ENCODE measurements at regions not wholly inside any gene's neighbourhood (a gene's known extent, or its start where the extent isn't known, plus 50 kb on each side); places are given as distances from the start of the nearest gene placed in this dataset.

DNA sequence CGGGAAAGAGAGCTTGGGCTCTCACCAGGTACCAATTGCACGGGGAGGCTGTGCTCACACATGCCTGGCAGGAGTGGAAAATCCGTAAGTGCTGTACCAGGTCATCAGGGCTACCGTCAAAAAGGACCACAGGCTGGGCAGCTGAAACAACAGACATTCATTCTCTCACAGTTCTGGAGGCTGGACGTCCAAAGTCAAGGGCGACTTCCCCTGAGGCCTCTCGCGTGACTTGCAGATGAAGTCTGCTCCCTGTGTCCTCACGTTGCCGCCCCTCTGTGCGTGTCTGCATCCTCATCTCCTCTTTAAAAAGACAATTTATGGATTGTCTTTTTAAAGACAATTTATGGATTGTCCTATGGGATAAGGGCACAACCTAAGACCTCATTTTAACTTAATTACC is 73.8 kb upstream of the FZD10 start:
- H3K36me3 Mint-ChIP-seq (ENCODE audit: low read depth, unreplicated experiment), result no peaks in the 10 kb centered on the region
- H3K79me2 ChIP-seq (ENCODE audit: insufficient read depth, low read length), result no peaks in the 10 kb centered on the region
- FAIRE-seq, result no peak
- no peak overlapping the region for H3K4me3 Mint-ChIP-seq (ENCODE audit: unreplicated experiment)
- H4K20me1 ChIP-seq (ENCODE audit: insufficient read depth, low read length), result no peaks in the 10 kb centered on the region
- TF ChIP-seq EZH2 (IDR thresholded peaks at IDR 0.05; ENCODE audit: insufficient read depth, low read length), result no peak
- TF ChIP-seq, protein P1, sequence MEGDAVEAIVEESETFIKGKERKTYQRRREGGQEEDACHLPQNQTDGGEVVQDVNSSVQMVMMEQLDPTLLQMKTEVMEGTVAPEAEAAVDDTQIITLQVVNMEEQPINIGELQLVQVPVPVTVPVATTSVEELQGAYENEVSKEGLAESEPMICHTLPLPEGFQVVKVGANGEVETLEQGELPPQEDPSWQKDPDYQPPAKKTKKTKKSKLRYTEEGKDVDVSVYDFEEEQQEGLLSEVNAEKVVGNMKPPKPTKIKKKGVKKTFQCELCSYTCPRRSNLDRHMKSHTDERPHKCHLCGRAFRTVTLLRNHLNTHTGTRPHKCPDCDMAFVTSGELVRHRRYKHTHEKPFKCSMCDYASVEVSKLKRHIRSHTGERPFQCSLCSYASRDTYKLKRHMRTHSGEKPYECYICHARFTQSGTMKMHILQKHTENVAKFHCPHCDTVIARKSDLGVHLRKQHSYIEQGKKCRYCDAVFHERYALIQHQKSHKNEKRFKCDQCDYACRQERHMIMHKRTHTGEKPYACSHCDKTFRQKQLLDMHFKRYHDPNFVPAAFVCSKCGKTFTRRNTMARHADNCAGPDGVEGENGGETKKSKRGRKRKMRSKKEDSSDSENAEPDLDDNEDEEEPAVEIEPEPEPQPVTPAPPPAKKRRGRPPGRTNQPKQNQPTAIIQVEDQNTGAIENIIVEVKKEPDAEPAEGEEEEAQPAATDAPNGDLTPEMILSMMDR (IDR thresholded peaks at IDR 0.05; ENCODE audit: insufficient read depth, low read depth, low read length), result no peak
- no peaks in the 10 kb centered on the region for H3K27me3 Mint-ChIP-seq (ENCODE audit: low read depth, unreplicated experiment)
- peaks cover 14% of the 10 kb centered on the region for H3K9me3 ChIP-seq (ENCODE audit: insufficient read depth, low read depth, low read length)
- H3K4me1 Mint-ChIP-seq (ENCODE audit: low read depth, unreplicated experiment), result no peaks in the 10 kb centered on the region
- no peak overlapping the region for H3K9ac ChIP-seq (ENCODE audit: low read length)
- no peaks in the 10 kb centered on the region for H3K27me3 ChIP-seq (ENCODE audit: insufficient read depth, low read length)
- H3K4me2 ChIP-seq (ENCODE audit: low read length), result no peak overlapping the region
- no peak overlapping the region for H2AFZ ChIP-seq (ENCODE audit: low read depth, low read length)
- no peak overlapping the region for H3K4me3 ChIP-seq (ENCODE audit: insufficient read depth, low read depth, low read length)
- peaks cover 24% of the 10 kb centered on the region for H3K9me3 Mint-ChIP-seq (ENCODE audit: unreplicated experiment)
- H3K4me1 ChIP-seq (ENCODE audit: insufficient read depth, low read length), result no peaks in the 10 kb centered on the region
- H3K27ac Mint-ChIP-seq (ENCODE audit: unreplicated experiment), result no peak overlapping the region
- no peak for DNase-seq (ENCODE audit: low read depth)
- no peak overlapping the region for H3K27ac ChIP-seq (ENCODE audit: low read depth, low read length)
- H3K36me3 ChIP-seq (ENCODE audit: insufficient read depth, low read length), result no peaks in the 10 kb centered on the region

DNA sequence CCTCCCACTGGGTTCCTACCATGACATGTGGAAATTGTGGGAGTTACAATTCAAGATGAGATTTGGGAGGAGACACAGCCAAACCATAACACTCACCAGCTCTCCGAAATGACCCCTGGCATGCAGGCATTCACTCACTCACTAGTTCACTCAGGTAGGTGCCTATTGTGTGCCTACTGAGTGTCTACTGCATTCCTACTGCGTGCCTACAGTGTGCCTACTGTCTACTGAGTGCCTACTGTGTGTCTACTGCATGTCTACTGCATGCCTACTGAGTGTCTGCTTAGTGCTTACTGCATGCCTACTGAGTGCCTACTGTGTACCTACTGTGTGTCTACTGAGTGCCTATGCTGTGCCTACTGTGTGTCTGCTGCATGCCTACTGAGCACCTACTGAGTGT is 71.7 kb upstream of the FZD10 start:
- peaks cover 21% of the 10 kb centered on the region for H3K9me3 Mint-ChIP-seq (ENCODE audit: unreplicated experiment)
- H3K27me3 Mint-ChIP-seq (ENCODE audit: low read depth, unreplicated experiment), result no peaks in the 10 kb centered on the region

DNA sequence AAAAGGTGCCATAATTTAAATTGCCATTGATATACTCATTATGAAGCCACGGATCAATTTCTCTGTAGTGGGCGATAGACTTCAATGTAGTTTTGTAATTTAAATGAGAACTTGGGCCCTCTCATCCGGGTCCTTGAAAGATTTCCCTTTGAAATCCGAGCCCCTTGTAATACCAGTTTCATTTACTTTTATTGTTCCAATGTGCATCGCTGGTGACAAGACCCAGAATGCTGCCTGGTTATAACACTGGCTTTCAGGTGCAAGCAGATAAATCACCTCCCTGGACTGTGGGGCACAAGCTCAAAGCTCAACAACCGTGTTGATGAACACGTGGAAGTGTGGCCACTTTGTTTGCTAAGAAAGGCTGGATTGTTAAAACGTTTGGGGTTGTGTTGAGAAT is 68.9 kb upstream of the FZD10 start:
- TF ChIP-seq, protein P1 (IDR thresholded peaks at IDR 0.05; ENCODE audit: insufficient read depth, low read depth, low read length), result no peak
- TF ChIP-seq EZH2 (IDR thresholded peaks at IDR 0.05; ENCODE audit: insufficient read depth, low read length), result no peak
- H3K4me1 Mint-ChIP-seq (ENCODE audit: low read depth, unreplicated experiment), result no peaks in the 10 kb centered on the region
- no peaks in the 10 kb centered on the region for H3K27me3 ChIP-seq (ENCODE audit: insufficient read depth, low read length)
- H3K36me3 Mint-ChIP-seq (ENCODE audit: low read depth, unreplicated experiment), result no peaks in the 10 kb centered on the region
- no peak overlapping the region for H3K9ac ChIP-seq (ENCODE audit: low read length)
- H3K27ac Mint-ChIP-seq (ENCODE audit: unreplicated experiment), result no peak overlapping the region
- H3K9me3 ChIP-seq (ENCODE audit: insufficient read depth, low read depth, low read length), result peaks cover 14% of the 10 kb centered on the region
- no peak overlapping the region for H3K4me2 ChIP-seq (ENCODE audit: low read length)
- no peaks in the 10 kb centered on the region for H3K36me3 ChIP-seq (ENCODE audit: insufficient read depth, low read length)
- H3K27me3 Mint-ChIP-seq (ENCODE audit: low read depth, unreplicated experiment), result no peaks in the 10 kb centered on the region
- no peaks in the 10 kb centered on the region for H3K79me2 ChIP-seq (ENCODE audit: insufficient read depth, low read length)
- H3K4me3 Mint-ChIP-seq (ENCODE audit: unreplicated experiment), result no peak overlapping the region
- no peak for FAIRE-seq
- no peak for DNase-seq (ENCODE audit: low read depth)
- peaks cover 26% of the 10 kb centered on the region for H3K9me3 Mint-ChIP-seq (ENCODE audit: unreplicated experiment)
- no peak overlapping the region for H3K27ac ChIP-seq (ENCODE audit: low read depth, low read length)
- H3K4me1 ChIP-seq (ENCODE audit: insufficient read depth, low read length), result no peaks in the 10 kb centered on the region
- no peaks in the 10 kb centered on the region for H4K20me1 ChIP-seq (ENCODE audit: insufficient read depth, low read length)
- no peak overlapping the region for H3K4me3 ChIP-seq (ENCODE audit: insufficient read depth, low read depth, low read length)
- H2AFZ ChIP-seq (ENCODE audit: low read depth, low read length), result no peak overlapping the region

More for the DNA sequence above, 71.7 kb upstream of the FZD10 start:
- Histone ChIP-seq H3K27me3 (ENCODE audit: insufficient read depth, low read length) (no peaks in the 10 kb centered on the region), H4K20me1 (ENCODE audit: insufficient read depth, low read length) (no peaks in the 10 kb centered on the region), H3K79me2 (ENCODE audit: insufficient read depth, low read length) (no peaks in the 10 kb centered on the region), H3K4me3 (ENCODE audit: insufficient read depth, low read depth, low read length) (no peak overlapping the region), H3K4me1 (ENCODE audit: insufficient read depth, low read length) (no peaks in the 10 kb centered on the region), H3K9me3 (ENCODE audit: insufficient read depth, low read depth, low read length) (peaks cover 14% of the 10 kb centered on the region), H3K27ac (ENCODE audit: low read depth, low read length) (no peak overlapping the region), H2AFZ (ENCODE audit: low read depth, low read length) (no peak overlapping the region), H3K4me2 (ENCODE audit: low read length) (no peak overlapping the region), H3K9ac (ENCODE audit: low read length) (no peak overlapping the region), H3K36me3 (ENCODE audit: insufficient read depth, low read length) (no peaks in the 10 kb centered on the region)
- FAIRE-seq (no peak), DNase-seq (ENCODE audit: low read depth) (no peak)
- Mint-ChIP-seq H3K27ac (ENCODE audit: unreplicated experiment) (no peak overlapping the region), H3K4me3 (ENCODE audit: unreplicated experiment) (no peak overlapping the region), H3K36me3 (ENCODE audit: low read depth, unreplicated experiment) (no peaks in the 10 kb centered on the region), H3K4me1 (ENCODE audit: low read depth, unreplicated experiment) (no peaks in the 10 kb centered on the region)
- TF ChIP-seq, protein P1 (IDR thresholded peaks at IDR 0.05; ENCODE audit: insufficient read depth, low read depth, low read length), result no peak
- no peak for TF ChIP-seq EZH2 (IDR thresholded peaks at IDR 0.05; ENCODE audit: insufficient read depth, low read length)
